ENCODE measurements at regions not wholly inside any gene's neighbourhood (a gene's known extent, or its start where the extent isn't known, plus 50 kb on each side); places are given as distances from the start of the nearest gene placed in this dataset.
"Not testable (repeated sequence)": the region's sequence is repeated elsewhere in the genome, so short reads cannot be mapped to it uniquely, and the experiment has no call there.

DNA sequence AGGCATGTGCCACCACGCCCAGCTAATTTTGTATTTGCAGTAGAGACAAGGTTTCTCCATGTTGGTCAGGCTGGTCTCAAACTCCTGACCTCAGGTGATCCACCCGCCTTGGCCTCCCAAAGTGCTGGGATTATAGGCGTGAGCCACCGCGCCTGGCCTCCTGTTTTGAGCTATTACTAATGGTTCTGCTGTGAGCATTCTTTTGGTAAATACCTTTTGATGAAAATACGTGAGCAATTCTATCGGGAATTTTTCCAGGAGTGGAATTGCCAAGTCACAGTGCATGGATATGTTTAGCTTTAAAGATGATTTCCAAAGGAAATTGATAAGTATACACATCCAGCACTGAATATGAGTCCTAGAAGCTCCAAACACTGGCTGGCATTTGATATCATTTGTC lies 64.0 kb upstream of the HNF1B start:
- TF ChIP-seq ZBED1 (IDR thresholded peaks at IDR 0.05; ENCODE audit: borderline replicate concordance); SMC3 (IDR thresholded peaks at IDR 0.05; ENCODE audit: borderline replicate concordance, low read length); NFYB (IDR thresholded peaks at IDR 0.05; ENCODE audit: insufficient read depth, low read depth, low read length); FOXK2 (IDR thresholded peaks at IDR 0.05); FOXM1 (IDR thresholded peaks at IDR 0.05; ENCODE audit: low read depth, low read length); CREB1 (IDR thresholded peaks at IDR 0.05; ENCODE audit: low read depth); SPI1 (IDR thresholded peaks at IDR 0.05; ENCODE audit: borderline replicate concordance, insufficient read depth, low read depth, low read length); POLR2A (IDR thresholded peaks at IDR 0.05; ENCODE audit: low read depth, low read length): not testable (repeated sequence)
- TF ChIP-seq, protein P1, sequence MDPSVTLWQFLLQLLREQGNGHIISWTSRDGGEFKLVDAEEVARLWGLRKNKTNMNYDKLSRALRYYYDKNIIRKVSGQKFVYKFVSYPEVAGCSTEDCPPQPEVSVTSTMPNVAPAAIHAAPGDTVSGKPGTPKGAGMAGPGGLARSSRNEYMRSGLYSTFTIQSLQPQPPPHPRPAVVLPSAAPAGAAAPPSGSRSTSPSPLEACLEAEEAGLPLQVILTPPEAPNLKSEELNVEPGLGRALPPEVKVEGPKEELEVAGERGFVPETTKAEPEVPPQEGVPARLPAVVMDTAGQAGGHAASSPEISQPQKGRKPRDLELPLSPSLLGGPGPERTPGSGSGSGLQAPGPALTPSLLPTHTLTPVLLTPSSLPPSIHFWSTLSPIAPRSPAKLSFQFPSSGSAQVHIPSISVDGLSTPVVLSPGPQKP (IDR thresholded peaks at IDR 0.05; ENCODE audit: low read depth, low read length), result not testable (repeated sequence)

Data from GM12878 (cell line).